Heart left ventricle (tissue), 16 donors: ENCODE measurements at regions not wholly inside any gene's neighbourhood (a gene's known extent, or its start where the extent isn't known, plus 50 kb on each side); places are given as distances from the start of the nearest gene placed in this dataset.
A peak's percentile ranks its signal among the peaks of the same experiment; 100 is the strongest.

Experiments
- ATAC-seq, 4 donors: fragments of 200-7000 bp; cut with Tn5 transposase; one replicate each; pipeline ENCODE4 v1.9.1; 2020 to 2022; ENCODE audit warnings: moderate library complexity in 4 of 4, mild to moderate bottlenecking in 3 of 4, moderate number of reproducible peaks in 1 of 4
- DNase-seq, 5 donors: peaks; one replicate each; pipeline ENCODE4 v3.0.0-alpha.2; 2020
- H3K27ac ChIP-seq, 12 donors: fragments of 200-600 bp; sonication (generic) in 4 of 12; one replicate each; pipeline versions ENCODE4 v1.5.0 to v1.8.0; 2016 to 2022; ENCODE audit warnings: mild to moderate bottlenecking in 2 of 12
- H3K27me3 ChIP-seq, 9 donors: fragments of 200-600 bp; sonication (generic) in 2 of 9; one replicate each; pipeline versions ENCODE4 v1.5.1 to v1.8.0; 2016 to 2022; ENCODE audit warnings: mild to moderate bottlenecking in 3 of 9
- H3K36me3 ChIP-seq, 9 donors: fragments of 200-600 bp; sonication (generic) in 2 of 9; one replicate each; pipeline versions ENCODE4 v1.5.0 to v1.8.0; 2018 to 2022; ENCODE audit warnings: mild to moderate bottlenecking in 2 of 9
- H3K4me1 ChIP-seq, 12 donors: fragments of 200-600 bp; sonication (generic) in 4 of 12; one replicate each; pipeline versions ENCODE4 v1.5.0 to v1.8.0; 2016 to 2022; ENCODE audit warnings: mild to moderate bottlenecking in 3 of 12
- H3K4me3 ChIP-seq, 12 donors: fragments of 200-600 bp; sonication (generic) in 4 of 12; one replicate each; pipeline versions ENCODE4 v1.5.0 to v1.8.0; 2017 to 2022; ENCODE audit warnings: mild to moderate bottlenecking in 9 of 12, moderate library complexity in 4 of 12
- H3K9me3 ChIP-seq, 12 donors: fragments of 200-600 bp; sonication (generic) in 4 of 12; one replicate each; pipeline versions ENCODE4 v1.5.0 to v1.8.0; 2016 to 2022; ENCODE audit warnings: mild to moderate bottlenecking in 1 of 12
- CTCF ChIP-seq, 12 donors: fragments of 200-600 bp; sonication (generic) in 4 of 12; IDR thresholded peaks; one replicate each; pipeline versions ENCODE4 v1.5.0 to v1.8.0; 2018 to 2022; ENCODE audit warnings: antibody characterized with exemption in 12 of 12, mild to moderate bottlenecking in 5 of 12
- POLR2A ChIP-seq, 2 donors: fragments of 450-650 bp; IDR thresholded peaks; one replicate each; pipeline ENCODE4 v1.6.1; 2017; ENCODE audit warnings: antibody characterized with exemption in 2 of 2, mild to moderate bottlenecking in 2 of 2, moderate library complexity in 2 of 2
- WGBS, 4 donors: extraction: QIAGEN DNeasy Blood & Tissue Kit in 2 of 4; methylation state at CpG; one replicate each; pipeline versions ENCODE4 v1.1.5 to v1.1.7; 2013 to 2018; 5-methylcytosine and 5-hydroxymethylcytosine counted together
- intact Hi-C, 10 donors: fragments of 100-400 bp; cut with DNase I; formaldehyde crosslinking; loops; one replicate each; pipeline versions ENCODE4 v1.11.1 to v1.14.2; 2022
- donor health status: ischemic (EF 13 %, LVEDD 7.1; RV severe dilation, severe dysfunction).
- donor health status: healthy with polysubstance abuse.
- donor health status: DM: no; HTN: yes; CAD: no.
- donor health status: DM: no; HTN: no; CAD: no.
- donor health status: ischemic (EF 25% LVEDD 6.9; RV normal size, moderate dysfunction).
- donor health status: ischemic (EF 25% LVEDD 5.7; RV mildly dilated, moderate dysfunction).
- donor health status: healthy.
- donor health status: DM: yes; HTN: yes; CAD: no.
- donor health status: ischemic (EF 35%, LVEDD 5.7; RV mildly dilated, moderate dysfunction).
- donor health status: nonischemic (EF 11% LVEDD 7.7; RV severe dilation, severe dysfunction).
- donor health status: DM: yes; HTN: yes; CAD: no.
- donor health status: PGD.
- donor health status: ischemic (EF 29% LVEDD 5.4; RV normal size, mild dysfunction).
- donor health status: nonischemic (EF 23%, LVEDD 6.1; RV moderate dilation, normal function).

DNA sequence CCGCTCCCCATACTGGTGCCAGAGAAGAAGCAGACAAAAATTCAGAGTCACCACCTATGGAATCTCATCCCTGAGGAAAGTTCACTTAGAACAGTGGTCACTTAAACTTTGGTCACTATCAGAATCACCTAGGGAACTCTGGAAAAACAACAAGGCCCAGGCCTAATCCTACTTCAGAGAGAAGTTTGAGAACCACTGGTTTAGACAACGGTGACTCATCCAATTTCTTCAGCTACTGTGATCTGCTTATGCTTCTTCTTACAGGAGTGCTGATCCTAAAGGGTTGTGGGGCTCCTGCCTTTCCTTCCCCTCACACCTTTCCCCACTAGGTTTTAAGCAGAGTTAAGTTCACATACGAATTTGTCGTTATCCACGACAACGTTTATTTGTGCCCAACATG is 194.7 kb upstream of the KLF4 start:
- peak overlapping the region in 1 of 12 donors; percentile 68 for H3K27ac ChIP-seq
- 91 to 95% (median 93%) methylated on average over 6 of the region's 6 CpGs for WGBS, 4 donors

DNA sequence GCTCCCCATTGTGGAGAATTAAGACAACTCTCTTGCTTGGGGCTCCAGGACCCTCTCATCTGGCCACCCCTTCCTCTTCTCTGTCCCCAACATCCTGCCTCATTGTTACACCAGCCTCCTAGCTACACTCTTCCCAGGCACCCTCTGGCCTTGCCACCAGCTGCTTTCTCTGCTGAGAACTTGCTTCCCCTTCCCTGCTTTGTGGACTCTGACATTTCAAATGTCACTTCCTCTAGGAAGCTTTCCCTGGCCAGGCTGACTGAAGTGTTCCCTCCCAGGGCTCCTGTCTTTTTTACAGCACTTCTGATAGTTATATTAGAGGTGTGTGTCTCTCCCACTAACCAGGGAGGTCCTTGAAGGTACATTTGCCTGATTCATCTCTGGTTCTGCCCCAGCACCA is 194.0 kb upstream of the KLF4 start:
- Histone ChIP-seq H3K36me3 (no peaks in the 10 kb centered on the region), H3K27me3 (no peaks in the 10 kb centered on the region), H3K9me3 (no peaks in the 10 kb centered on the region), H3K4me1 (peaks cover 0 to 22% (median 6%) of the 10 kb centered on the region in 12 donors), H3K27ac (peak overlapping the region in 5 of 12 donors; percentile 15 to 68 (median 50)), H3K4me3 (no peak overlapping the region)
- no peak for TF ChIP-seq CTCF (IDR thresholded peaks at IDR 0.05)
- intact Hi-C loops, result loop anchor here in 2 of 10 donors (5.0 to 10.0 kb wide), 3 partner anchors 39 to 84 kb away; no protein-coding TSS in a partner anchor
- DNase-seq, result peak in 4 of 5 donors; percentile 26 to 40 (median 30)
- peak in 3 of 4 donors; percentile 68 to 85 (median 77) for ATAC-seq

More for the DNA sequence above, 194.7 kb upstream of the KLF4 start:
- Histone ChIP-seq H3K4me1 (peaks cover 0 to 22% (median 6%) of the 10 kb centered on the region in 12 donors), H3K9me3 (peaks cover 0 to 5% (median 0%) of the 10 kb centered on the region in 12 donors), H3K4me3 (no peak overlapping the region), H3K36me3 (no peaks in the 10 kb centered on the region), H3K27me3 (no peaks in the 10 kb centered on the region)
- TF ChIP-seq POLR2A (IDR thresholded peaks at IDR 0.05), result no peak
- no peak for TF ChIP-seq CTCF (IDR thresholded peaks at IDR 0.05)
- DNase-seq (no peak), ATAC-seq (no peak)
- intact Hi-C loops, result loop anchor here in 2 of 10 donors (5.0 to 10.0 kb wide), 3 partner anchors 38 to 83 kb away; no protein-coding TSS in a partner anchor

DNA sequence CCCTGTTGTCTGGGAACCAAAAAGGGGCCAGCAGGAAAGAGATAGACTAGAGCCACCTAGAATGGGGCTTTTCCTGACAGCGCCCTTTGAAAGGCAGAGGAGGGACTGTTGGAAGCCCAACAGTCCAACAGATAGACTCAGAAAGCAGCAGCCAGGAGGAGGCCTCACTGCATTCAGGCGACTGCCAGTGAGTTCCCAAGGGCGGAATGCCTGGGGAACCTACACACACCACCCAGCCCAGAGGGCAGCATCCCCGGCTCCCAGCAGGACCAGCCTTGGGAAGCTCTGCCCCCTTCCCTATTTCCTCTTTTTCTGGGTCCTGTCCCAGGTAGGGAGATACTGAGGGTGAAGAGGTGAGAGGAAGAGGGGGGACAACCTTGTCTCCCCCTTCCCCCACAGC is 192.4 kb upstream of the KLF4 start:
- 83 to 94% (median 89%) methylated on average over 4 of the region's 4 CpGs for WGBS, 4 donors
- Histone ChIP-seq H3K36me3 (no peaks in the 10 kb centered on the region), H3K27ac (no peak overlapping the region), H3K27me3 (no peaks in the 10 kb centered on the region), H3K9me3 (no peaks in the 10 kb centered on the region), H3K4me1 (peaks cover 0 to 22% (median 6%) of the 10 kb centered on the region in 12 donors), H3K4me3 (no peak overlapping the region)
- no peak for TF ChIP-seq POLR2A (IDR thresholded peaks at IDR 0.05)
- no peak for TF ChIP-seq CTCF (IDR thresholded peaks at IDR 0.05)
- DNase-seq (no peak), ATAC-seq (no peak)
- intact Hi-C loops, result loop anchor here in 2 of 10 donors (5.0 to 10.0 kb wide), 3 partner anchors 40 to 85 kb away; no protein-coding TSS in a partner anchor

DNA sequence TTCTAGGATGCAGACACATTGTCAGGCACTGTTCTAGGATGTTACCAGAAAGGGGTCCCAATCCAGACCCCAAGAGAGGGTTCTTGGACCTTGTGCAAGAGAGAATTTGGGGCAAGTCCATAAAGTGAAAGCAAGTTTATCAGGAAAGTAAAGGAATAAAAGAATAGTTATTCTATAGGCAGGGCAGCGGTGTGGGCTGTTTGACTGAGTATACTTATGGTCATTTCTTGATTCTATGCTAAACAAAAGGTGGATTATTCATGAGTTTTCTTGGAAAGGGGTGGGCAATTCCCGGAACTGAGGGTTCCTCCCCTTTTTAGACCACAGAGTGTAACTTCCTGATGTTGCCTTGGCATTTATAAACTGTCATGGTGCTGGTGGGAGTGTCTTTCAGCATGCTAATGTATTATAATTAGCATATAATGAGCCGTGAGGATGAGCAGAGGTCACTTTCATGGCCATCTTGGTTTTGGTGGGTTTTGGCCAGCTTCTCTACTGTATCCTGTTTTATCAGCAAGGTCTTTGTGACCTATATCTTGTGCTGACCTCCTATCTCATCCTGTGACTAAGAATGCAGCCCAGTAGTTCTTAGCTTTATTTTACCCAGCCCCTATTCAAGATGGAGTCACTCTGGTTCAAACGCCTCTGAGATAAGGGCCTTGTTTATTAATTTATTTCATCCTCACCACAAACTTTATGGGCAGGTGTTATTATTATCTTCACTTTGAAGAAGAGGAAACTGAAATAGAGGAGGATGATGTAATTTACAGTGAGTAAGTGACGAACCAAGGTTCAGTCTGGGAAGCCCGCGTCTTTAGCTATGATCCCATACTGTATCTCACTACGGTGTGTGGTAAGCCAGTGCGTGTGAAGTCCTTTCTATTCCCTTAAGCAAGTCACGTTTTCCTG is 186.0 kb upstream of the KLF4 start:
- Histone ChIP-seq H3K27ac (peak overlapping the region in 1 of 12 donors; percentile 53), H3K9me3 (no peaks in the 10 kb centered on the region), H3K4me1 (peaks cover 0 to 18% (median 0%) of the 10 kb centered on the region in 12 donors), H3K4me3 (no peak overlapping the region), H3K36me3 (no peaks in the 10 kb centered on the region), H3K27me3 (no peaks in the 10 kb centered on the region)
- intact Hi-C loops, result no loop called here
- 77 to 90% (median 83%) methylated on average over 10 of the region's 10 CpGs for WGBS, 4 donors
- ATAC-seq (peak in 2 of 4 donors; percentile 26 to 36), DNase-seq (no peak)
- TF ChIP-seq CTCF (IDR thresholded peaks at IDR 0.05) (no peak), POLR2A (IDR thresholded peaks at IDR 0.05) (no peak)
